ENCODE measurements at regions not wholly inside any gene's neighbourhood (a gene's known extent, or its start where the extent isn't known, plus 50 kb on each side); places are given as distances from the start of the nearest gene placed in this dataset.
"Not testable (repeated sequence)": the region's sequence is repeated elsewhere in the genome, so short reads cannot be mapped to it uniquely, and the experiment has no call there.

DNA sequence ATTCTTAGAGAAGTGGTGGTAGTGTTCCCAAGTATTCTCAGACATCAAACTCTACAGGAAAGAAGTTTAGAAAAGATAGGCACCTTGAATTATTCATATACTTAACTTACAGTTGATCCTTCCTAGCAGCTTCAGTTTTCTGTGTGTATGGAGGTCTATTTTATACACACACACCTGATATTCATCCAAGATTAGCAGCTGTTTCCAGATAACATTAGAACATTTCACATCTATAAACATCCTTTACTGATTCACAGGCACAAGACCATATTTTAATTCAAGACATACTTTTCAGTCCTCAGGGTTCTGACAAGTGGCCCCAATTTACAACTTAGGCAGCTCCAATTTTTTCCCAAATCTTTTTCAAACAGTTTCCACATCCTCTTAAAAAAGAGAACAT, 287.8 kb upstream of the USP25 start:
- DNase-seq = no peak

DNA sequence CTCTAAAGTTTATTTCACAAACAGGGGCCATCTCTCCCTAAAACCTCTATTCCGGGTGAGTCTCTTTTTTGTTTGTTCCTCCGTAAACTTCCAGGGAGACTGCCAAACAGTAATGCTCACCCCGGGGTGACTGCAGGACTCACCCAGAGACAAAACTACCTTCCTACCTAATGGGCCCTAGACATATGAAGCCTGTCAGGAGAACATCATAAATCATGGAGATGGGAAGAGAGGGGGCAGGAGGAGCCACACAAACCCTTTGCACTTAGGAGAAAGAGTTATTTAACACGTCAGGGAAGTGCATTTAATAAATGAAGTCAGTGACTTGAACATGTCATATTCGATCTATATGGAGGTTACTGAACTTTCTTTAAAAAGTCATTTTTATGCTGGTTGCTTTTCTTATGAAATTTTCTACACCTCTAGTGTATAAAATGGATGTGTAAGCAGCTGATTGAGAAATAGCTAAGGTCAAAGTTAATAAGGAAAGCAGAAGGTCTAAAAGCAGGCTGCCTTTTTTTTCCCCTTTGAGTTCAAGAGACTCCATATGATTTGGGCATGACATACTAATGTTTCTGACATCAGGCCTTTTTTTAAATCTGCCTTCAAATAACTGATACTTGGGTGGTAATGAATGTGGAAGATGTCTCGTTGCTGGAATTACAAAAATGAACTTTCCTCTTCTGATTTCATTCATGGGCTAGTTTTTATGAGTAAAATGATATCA, 286.9 kb upstream of the USP25 start:
- DNase-seq = no peak

DNA sequence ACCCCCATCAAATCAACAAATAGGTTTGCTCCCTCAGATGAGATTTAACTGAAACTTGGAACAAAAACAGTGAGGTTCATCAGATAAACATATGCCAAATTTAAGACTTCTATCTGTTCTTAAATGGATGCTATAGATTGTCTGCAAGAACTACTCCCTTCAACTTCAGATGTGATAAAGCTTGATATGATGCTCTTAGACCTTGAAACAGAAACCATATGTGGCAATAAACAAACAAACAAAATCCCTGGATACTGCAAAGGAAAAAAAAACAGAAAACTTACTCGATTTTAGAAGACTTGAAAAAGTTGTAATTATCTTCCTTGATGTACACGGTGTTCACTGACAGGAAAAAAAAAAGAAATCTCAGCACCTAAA, 286.1 kb upstream of the USP25 start:
- no peak for DNase-seq

DNA sequence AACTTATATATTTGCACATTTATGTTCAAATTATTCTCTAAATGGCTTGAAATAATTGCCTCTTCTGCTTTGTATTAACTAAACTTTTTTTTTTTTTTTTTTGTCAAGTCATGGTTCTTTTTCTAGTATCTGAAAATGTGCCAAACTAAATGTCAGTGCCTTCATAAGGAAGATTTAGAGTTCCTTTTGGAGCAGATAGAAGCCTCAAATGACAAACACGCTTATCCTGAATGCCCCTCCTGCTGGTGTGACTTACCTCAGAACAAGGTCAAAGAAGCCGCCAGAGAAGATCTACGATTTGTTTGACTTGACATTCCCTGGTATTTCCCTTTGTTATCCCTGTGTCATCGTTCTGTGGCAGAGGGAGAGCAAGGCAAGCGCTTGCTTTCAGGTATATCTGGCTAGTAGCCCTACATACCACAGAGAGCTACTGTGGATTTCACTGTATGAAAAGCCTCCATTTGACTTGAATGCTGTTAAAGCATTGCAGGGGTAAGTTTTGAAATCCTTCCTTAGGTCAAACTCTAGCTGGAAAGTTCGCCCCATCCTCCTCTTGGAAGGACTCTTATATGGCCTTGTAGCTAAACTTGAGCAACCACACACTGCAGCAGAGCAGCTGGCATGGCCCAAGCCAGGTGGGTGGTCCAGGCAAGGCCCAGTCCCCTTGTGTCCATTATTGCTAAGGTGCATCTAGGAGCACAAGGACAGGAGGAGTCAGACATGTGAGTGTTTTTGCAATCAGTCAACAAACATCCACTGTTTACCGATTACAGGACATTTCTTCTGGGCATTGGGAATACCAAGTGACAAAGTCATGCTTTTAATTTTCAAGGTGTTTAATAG, 285.4 kb upstream of the USP25 start:
- no peak for DNase-seq

- DNase-seq = peak; percentile 27
These were observed 284.5 kb upstream of the USP25 start for GRCh38 chr21:15445327-15445726.

DNA sequence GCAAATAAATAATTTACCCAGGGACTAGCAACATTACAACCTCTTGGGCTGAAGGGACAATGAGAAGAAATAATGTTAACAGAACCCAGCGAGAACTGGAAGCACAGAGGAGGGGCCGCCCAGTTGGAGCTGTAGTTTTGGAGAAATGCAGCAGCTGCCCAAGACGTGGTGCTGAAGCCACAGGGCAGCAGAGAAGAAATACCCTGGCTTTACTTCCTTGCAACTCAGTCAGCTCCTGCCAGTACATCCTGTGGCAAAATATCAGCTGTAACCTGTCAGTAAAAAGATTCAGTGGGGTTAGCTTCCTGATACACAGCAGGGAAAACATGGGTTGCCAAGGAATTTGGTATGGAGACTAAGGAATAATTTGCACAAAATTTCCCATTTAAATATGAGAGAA, 283.6 kb upstream of the USP25 start:
- no peak for DNase-seq

DNA sequence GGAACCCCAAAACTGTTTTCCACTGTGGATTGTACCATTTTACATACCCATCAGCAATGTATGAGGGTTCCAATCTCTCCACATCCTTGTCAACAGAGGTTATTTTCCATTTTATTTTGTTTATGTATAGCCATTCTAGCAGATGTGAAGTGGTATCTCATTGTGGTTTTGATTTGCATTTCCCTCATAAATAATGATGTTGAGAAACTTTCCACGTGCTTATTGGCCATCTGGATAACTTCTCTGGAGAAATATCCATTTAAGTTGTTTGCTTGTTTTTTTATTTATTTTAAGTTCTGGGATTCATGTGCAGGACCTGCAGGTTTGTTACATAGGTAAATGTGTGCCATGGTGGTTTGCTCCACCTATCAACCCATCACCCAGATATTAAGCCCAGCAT, 280.2 kb upstream of the USP25 start:
- no peak for DNase-seq

DNA sequence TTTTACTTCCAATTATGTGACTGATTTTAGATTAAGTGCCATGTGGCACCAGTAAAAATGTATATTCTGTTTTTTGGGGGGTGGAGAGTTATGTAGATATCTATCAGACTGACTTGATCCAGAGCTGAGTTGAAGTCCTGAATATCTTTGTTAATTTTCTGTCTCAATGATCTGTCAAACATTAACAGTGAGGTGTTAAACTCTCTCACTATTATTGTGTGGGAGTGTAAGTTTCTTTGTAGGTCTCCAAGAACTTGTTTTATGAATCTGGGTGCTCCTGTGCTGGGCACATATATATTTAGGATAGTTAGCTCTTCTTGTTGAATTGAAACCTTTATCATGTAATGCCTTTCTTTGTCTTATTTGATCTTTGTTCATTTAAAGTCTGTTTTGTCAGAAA, 276.5 kb upstream of the USP25 start:
- DNase-seq = no peak

GRCh38 chr21:15453785-15454184, 276.0 kb upstream of the USP25 start:
- DNase-seq = not testable (repeated sequence)

DNA sequence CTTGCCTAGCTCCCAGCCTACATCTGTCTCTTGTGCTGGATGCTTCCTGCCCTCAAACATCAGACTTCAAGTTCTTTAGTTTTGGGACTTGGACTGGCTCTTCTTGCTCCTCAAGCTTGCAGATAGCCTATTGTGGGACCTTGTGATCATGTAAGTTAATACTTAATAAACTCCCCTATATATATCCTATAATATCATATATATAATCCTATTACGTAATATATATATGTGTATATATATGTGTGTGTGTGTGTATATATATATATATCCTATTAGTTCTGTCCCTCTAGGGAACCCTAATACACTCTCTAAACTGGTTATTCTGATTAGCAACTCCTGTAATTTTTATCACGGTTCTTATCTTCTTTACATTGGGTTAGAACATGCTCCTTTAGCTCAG, 274.9 kb upstream of the USP25 start:
- not testable (repeated sequence) for DNase-seq

GRCh38 chr21:15455819-15456462, 273.8 kb upstream of the USP25 start:
- no peak for DNase-seq

DNA sequence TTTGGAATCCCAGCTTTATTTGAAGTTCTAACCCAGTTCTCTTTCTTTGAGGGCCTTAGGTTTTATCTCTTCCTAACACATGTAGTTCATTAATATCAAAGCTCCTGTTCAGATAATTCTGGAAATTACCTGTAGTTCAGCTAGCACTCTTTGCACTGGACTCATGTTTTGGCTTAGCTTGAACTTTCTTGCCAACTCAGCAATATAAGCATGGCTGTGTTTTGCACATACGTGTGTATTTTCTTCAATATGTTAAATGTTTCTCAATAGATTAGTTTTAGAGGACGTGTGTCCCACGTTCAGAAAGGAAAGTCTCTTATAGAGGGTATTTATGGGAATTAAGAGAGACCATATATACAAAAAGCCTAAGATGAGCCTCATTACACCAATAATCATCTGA, 271.8 kb upstream of the USP25 start:
- no peak for DNase-seq

GRCh38 chr21:15462092-15462491, 267.7 kb upstream of the USP25 start:
- no peak for DNase-seq

- no peak for DNase-seq
These were observed 263.5 kb upstream of the USP25 start for GRCh38 chr21:15466329-15466728.

DNA sequence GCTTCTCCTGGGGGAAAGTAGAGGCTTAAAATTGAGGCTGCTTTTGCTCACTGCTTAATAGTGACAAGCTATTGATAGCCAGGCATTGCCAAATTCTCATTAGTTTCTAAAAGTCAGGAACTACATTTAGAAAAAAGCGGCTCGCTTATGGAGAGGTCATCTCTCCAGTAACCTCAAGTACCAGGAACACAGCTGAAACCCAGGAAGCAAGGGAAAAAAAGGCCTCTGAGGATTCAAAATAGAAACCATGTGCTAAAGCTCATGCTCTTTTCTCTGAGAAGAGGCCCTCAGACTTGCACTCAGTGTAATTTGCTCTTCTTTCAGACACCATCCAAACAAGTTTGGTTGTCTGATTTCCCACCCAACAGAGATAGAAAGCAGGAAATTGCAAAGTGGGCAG, 261.4 kb upstream of the USP25 start:
- no peak for DNase-seq

GRCh38 chr21:15472108-15473040, 257.4 kb upstream of the USP25 start:
- DNase-seq = no peak

DNA sequence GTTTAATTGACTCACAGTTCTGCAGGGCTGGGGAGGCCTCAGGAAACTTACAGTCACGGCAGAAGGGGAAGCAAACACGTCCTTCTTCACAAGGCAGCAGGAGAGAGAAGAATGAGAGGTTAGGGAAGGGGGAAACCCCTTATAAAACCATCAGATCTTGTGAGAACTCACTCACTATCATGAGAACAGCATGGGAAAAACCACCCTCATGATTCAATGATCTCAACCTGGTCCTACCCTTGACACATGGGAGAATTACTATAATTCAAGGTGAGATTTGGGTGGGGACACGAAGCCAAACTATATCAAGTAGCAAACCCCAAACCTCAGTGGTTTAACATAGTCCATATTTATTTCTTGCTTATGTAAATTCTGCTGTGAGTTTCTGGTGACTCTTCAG, 252.0 kb upstream of the USP25 start:
- DNase-seq = not testable (repeated sequence)

GRCh38 chr21:15480160-15480559, 249.6 kb upstream of the USP25 start:
- no peak for DNase-seq

- DNase-seq = no peak
These were observed 246.5 kb upstream of the USP25 start for GRCh38 chr21:15483138-15483780.

DNA sequence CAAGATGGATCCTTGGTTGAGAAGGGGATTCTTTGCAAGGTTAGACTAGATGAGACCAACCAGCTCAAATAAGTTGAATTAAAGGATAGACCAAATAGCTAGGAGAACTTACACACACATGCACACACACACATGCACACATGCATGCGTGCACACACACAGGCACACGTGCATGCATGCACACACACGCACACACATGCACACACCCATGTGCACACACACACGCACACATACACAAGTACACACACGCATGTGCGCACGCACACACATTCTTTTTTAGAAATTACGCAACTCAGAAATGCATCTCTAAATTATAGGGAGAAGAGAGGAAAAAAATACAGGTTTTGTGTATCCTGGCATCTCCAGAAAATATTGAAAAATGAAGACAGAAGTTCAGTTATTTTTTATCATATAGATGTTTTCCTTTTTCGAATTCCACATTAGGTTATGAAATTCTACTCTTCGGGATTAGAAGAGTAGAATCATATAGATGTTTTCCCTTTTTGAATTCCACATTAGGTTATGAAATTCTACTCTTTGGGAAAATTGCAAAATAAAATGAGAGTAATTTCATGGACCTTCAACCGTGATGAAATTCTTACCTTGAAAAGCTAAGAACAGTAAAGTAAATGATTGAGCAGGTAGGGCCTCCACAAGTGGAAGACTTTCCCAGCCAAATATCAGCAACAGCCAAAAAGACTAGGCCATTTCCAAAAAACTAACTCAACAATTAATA, 243.2 kb upstream of the USP25 start:
- no peak for DNase-seq

- no peak for DNase-seq
These were observed 242.6 kb upstream of the USP25 start for GRCh38 chr21:15487196-15487550.

- no peak for DNase-seq
These were observed 238.7 kb upstream of the USP25 start for GRCh38 chr21:15491100-15491499.

All from SIG-M5 (cell line).